ENCODE measurements at regions not wholly inside any gene's neighbourhood (a gene's known extent, or its start where the extent isn't known, plus 50 kb on each side); places are given as distances from the start of the nearest gene placed in this dataset.

DNA sequence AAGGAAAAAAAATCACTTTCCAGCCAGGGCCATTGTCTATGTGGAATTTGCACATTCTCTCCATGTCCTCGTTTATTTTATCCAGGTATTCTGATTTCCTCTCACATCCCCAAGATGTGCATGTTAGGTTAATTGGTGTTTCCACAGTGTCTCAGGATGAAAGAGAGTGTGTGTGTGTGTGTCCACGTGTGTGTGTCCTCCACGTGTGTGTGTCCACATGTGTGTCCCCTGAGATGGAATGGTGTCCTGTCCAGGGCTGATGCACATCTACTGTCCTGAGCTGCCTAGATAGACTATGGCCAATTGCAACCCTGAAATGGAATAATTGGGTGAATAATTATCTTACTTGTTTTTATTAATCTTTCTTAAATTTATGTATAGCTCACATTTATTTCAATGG lies 2436.5 kb downstream of the PCDH9 start:
- TF ChIP-seq, protein P1, sequence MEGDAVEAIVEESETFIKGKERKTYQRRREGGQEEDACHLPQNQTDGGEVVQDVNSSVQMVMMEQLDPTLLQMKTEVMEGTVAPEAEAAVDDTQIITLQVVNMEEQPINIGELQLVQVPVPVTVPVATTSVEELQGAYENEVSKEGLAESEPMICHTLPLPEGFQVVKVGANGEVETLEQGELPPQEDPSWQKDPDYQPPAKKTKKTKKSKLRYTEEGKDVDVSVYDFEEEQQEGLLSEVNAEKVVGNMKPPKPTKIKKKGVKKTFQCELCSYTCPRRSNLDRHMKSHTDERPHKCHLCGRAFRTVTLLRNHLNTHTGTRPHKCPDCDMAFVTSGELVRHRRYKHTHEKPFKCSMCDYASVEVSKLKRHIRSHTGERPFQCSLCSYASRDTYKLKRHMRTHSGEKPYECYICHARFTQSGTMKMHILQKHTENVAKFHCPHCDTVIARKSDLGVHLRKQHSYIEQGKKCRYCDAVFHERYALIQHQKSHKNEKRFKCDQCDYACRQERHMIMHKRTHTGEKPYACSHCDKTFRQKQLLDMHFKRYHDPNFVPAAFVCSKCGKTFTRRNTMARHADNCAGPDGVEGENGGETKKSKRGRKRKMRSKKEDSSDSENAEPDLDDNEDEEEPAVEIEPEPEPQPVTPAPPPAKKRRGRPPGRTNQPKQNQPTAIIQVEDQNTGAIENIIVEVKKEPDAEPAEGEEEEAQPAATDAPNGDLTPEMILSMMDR (conservative IDR thresholded peaks at IDR 0.05; ENCODE audit: low read depth in 2 of 2), result no peak
- TF ChIP-seq EZH2phosphoT487 (IDR thresholded peaks at IDR 0.05; ENCODE audit: unreplicated experiment) (no peak), POLR2AphosphoS5 (IDR thresholded peaks at IDR 0.05; ENCODE audit: low read depth) (no peak), EZH2 (IDR thresholded peaks at IDR 0.05; ENCODE audit: low read depth, unreplicated experiment) (no peak), JUNB (IDR thresholded peaks at IDR 0.05; ENCODE audit: unreplicated experiment) (no peak), CREB1 (CRISPR knock-in tag; IDR thresholded peaks at IDR 0.05; ENCODE audit: low read depth) (no peak), ZNF462 (CRISPR knock-in tag; IDR thresholded peaks at IDR 0.05) (no peak), NANOG (IDR thresholded peaks at IDR 0.05; ENCODE audit: borderline replicate concordance) (no peak)
- TF ChIP-seq, protein P2, sequence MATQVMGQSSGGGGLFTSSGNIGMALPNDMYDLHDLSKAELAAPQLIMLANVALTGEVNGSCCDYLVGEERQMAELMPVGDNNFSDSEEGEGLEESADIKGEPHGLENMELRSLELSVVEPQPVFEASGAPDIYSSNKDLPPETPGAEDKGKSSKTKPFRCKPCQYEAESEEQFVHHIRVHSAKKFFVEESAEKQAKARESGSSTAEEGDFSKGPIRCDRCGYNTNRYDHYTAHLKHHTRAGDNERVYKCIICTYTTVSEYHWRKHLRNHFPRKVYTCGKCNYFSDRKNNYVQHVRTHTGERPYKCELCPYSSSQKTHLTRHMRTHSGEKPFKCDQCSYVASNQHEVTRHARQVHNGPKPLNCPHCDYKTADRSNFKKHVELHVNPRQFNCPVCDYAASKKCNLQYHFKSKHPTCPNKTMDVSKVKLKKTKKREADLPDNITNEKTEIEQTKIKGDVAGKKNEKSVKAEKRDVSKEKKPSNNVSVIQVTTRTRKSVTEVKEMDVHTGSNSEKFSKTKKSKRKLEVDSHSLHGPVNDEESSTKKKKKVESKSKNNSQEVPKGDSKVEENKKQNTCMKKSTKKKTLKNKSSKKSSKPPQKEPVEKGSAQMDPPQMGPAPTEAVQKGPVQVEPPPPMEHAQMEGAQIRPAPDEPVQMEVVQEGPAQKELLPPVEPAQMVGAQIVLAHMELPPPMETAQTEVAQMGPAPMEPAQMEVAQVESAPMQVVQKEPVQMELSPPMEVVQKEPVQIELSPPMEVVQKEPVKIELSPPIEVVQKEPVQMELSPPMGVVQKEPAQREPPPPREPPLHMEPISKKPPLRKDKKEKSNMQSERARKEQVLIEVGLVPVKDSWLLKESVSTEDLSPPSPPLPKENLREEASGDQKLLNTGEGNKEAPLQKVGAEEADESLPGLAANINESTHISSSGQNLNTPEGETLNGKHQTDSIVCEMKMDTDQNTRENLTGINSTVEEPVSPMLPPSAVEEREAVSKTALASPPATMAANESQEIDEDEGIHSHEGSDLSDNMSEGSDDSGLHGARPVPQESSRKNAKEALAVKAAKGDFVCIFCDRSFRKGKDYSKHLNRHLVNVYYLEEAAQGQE (IDR thresholded peaks at IDR 0.05; ENCODE audit: unreplicated experiment), result no peak

Data from GM23338 (cell line).